GM12872 (cell line): ENCODE measurements at regions not wholly inside any gene's neighbourhood (a gene's known extent, or its start where the extent isn't known, plus 50 kb on each side); places are given as distances from the start of the nearest gene placed in this dataset.

Experiments used
- TF ChIP-seq, protein P1 (sequence below): IDR thresholded peaks from 3 replicates; pipeline ENCODE4 v1.5.1; 2011; ENCODE audit warnings: low read depth, mild to moderate bottlenecking, low read length, moderate library complexity; ENCODE audit not compliant: insufficient read depth

DNA sequence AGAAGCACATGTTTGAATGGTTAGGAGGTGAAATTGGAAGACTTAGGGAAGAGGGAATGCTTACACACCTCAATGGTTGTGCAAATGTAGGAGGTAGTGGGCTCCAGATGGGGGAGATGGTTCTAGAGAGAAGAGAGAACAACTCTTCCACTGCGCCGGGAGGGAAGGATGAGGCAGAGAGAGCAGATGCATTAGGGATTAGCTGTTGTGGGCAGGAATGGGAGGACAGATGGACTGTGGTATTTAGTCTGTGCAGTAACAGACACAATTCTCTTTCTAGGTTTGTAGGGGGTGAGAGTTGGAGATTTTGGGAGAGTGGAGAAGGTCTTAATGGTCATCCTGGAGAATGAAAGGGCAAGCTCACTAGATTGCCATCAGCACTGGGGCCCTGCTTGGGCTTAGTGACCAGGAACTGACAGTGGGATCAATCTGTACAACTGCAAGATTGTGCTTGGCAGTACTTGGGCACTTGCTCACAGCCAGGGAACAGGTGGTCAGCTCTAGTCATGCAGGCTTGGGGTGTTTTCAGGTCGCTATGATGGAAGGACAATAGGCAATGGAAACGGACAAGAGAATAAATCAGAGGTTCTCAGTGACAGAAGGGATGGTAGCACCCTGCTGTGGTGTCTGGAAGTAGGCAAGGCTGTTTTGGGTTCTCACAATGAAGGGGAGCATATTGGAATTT is 182.0 kb upstream of the MYLIP start:
- TF ChIP-seq, protein P1, sequence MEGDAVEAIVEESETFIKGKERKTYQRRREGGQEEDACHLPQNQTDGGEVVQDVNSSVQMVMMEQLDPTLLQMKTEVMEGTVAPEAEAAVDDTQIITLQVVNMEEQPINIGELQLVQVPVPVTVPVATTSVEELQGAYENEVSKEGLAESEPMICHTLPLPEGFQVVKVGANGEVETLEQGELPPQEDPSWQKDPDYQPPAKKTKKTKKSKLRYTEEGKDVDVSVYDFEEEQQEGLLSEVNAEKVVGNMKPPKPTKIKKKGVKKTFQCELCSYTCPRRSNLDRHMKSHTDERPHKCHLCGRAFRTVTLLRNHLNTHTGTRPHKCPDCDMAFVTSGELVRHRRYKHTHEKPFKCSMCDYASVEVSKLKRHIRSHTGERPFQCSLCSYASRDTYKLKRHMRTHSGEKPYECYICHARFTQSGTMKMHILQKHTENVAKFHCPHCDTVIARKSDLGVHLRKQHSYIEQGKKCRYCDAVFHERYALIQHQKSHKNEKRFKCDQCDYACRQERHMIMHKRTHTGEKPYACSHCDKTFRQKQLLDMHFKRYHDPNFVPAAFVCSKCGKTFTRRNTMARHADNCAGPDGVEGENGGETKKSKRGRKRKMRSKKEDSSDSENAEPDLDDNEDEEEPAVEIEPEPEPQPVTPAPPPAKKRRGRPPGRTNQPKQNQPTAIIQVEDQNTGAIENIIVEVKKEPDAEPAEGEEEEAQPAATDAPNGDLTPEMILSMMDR = no peak

DNA sequence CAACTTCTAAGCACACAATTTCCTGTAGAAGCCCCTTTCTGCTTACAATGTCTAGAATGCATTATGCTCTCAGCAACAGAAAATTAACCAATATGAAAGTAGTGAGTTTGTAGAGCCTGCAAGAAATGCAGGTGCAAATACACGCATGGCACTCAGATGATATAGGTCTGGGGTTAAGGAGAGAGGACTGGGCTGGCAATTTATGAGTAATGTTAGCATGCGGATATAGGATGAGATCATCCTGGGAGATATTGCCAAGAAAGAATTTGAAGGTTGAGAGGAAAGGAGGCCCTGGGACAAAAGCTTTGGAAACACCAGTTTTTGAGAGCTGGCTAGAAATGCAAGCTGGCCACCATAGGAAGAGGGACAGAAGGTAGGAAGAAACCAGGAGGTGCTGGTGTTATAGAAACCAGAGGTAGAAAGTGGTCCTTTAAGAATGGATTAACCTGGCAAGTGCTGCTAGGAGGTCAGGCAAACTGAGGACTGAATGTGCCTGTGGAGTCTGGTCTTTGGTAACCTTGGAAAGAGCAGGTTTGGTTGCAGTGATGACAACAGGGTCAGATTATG is 183.2 kb upstream of the MYLIP start:
- TF ChIP-seq, protein P1 = no peak

DNA sequence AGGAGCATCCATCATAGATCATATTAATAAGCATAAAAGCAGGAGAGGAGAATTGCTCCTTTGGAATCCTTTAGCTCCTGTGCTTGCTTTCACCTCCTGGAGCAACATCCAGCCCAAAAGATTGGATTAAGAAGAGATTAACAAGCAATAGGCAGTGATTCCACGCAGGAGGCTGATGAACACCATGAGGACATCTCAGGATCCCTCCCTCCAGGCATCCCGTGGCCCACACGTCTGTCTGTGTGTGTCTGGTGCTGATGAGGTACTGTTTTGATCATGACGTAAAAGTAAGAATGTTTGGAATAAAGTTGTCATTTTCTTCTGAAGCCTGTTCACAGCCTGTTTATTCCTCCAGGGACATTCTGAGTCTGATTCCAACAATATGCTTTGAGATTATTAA is 185.5 kb upstream of the MYLIP start:
- TF ChIP-seq, protein P1 = no peak

DNA sequence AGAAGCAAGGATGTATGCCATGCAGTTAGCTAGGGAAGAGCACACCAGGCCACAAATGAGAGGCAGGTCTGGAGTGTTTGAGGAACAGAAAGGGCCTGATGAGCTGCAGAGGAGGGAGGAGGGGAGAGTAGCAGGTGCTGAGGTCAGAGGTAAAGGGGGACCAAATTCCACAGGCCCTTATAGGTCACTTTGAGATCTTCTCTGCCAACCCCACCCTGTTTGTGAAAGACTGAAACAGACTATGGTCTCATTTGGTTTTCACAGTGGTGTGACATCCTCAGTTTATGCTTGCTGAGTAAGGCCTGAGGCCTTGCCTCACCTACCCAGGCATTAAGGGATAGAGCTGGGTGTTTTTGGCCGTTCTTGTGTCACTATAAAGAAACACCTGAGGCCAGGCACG is 187.7 kb upstream of the MYLIP start:
- TF ChIP-seq, protein P1 = no peak

DNA sequence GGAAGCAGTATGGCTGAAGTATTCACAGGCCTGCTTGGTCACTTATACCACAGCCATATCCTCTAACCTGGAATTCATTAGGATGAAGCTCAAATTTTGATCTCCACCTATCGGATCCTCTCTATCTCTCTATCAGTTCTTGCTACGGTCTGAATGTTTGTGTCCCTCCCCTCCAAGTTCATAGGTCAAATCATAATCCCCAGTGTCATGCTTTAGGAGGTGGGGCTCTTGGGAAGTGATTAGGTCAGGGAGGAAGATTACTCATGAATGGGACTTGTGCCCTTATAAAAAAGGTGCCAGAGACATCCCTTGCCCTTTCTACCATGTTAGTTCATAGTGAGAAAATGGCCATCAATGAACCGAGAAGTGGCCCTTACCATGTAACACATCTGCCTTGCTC is 190.8 kb upstream of the MYLIP start:
- TF ChIP-seq, protein P1 = no peak

DNA sequence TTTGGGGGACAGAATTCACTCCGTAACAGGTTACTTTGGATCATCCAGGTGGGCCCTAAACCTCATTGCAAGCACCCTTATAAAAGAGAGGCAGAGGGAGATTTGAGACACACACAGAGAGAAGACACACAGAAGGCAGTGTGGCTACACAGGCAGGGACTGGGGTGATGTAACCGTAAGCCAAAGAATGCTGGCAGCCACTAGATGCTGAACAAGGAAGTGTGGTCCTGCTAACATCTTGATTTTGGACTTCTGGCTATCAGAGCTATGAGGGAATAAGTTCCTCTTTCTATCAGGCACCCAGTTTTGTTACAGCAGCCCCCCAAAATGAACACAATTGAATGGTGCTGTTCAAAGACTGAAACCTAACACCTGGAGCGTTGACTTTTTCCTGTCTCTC is 191.3 kb upstream of the MYLIP start:
- TF ChIP-seq, protein P1 = no peak

DNA sequence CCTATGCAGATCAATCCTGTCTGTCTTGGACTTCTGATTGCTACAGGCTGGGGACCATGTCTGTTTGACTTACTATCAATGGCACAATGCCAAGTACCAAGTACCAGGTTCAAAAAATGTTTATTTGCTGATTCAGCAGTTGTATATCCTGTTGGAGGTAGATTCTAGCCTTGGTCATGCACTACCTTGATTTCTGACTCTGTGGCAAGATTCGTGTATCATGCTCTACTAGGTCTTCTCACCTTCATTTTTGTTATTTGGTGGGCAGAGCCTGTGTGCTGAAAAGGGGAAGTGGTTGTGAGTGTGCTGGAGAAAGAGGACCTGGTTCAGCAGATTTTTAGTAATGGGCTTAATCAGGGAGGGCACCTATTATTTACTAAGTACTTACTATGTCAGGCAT is 192.4 kb upstream of the MYLIP start:
- TF ChIP-seq, protein P1 = no peak
